OCI-LY1 (cell line): ENCODE measurements at regions not wholly inside any gene's neighbourhood (a gene's known extent, or its start where the extent isn't known, plus 50 kb on each side); places are given as distances from the start of the nearest gene placed in this dataset.
"Not testable (repeated sequence)": the region's sequence is repeated elsewhere in the genome, so short reads cannot be mapped to it uniquely, and the experiment has no call there.

Experiments used
- H2AFZ ChIP-seq: fragments of 200-600 bp; sonication (generic), shearing (Covaris generic); 2 replicates; pipeline ENCODE4 v1.6.0; 2014; ENCODE audit warnings: antibody characterized with exemption, mild to moderate bottlenecking, low read length
- H3F3A ChIP-seq: fragments of 200-600 bp; sonication (generic), shearing (Covaris generic); 2 replicates; pipeline ENCODE4 v1.6.0; 2014; ENCODE audit warnings: mild to moderate bottlenecking, antibody characterized with exemption, low read length, moderate library complexity; ENCODE audit not compliant: insufficient read depth
- H3K27ac ChIP-seq: fragments of 200-600 bp; sonication (generic); 2 replicates; pipeline ENCODE4 v1.5.1; 2014; ENCODE audit warnings: low read length, mixed run types, mild to moderate bottlenecking, low read depth; ENCODE audit not compliant: poor library complexity, severe bottlenecking
- H3K27me3 ChIP-seq: fragments of 200-600 bp; sonication (generic); 2 replicates; pipeline ENCODE4 v1.6.0; 2014; ENCODE audit warnings: antibody characterized with exemption, mild to moderate bottlenecking, low read length, moderate library complexity; ENCODE audit not compliant: insufficient read depth
- H3K36me3 ChIP-seq: fragments of 200-600 bp; sonication (generic); 2 replicates; pipeline ENCODE4 v1.6.1; 2014; ENCODE audit warnings: mild to moderate bottlenecking, antibody characterized with exemption, low read length, moderate library complexity, mixed read lengths; ENCODE audit not compliant: insufficient read depth
- H3K4me1 ChIP-seq: fragments of 200-600 bp; sonication (generic); 2 replicates; pipeline ENCODE4 v1.5.1; 2014; ENCODE audit warnings: mild to moderate bottlenecking, low read length, moderate library complexity; ENCODE audit not compliant: insufficient read depth, severe bottlenecking
- H3K4me2 ChIP-seq: fragments of 200-600 bp; sonication (generic), shearing (Covaris generic); 2 replicates; pipeline ENCODE4 v1.6.1; 2014; ENCODE audit warnings: low read length
- H3K4me3 ChIP-seq: fragments of 200-600 bp; sonication (generic); 2 replicates; pipeline ENCODE4 v1.5.1; 2014; ENCODE audit warnings: low read length, low read depth, mild to moderate bottlenecking, mixed read lengths; ENCODE audit not compliant: poor library complexity, severe bottlenecking
- H3K79me2 ChIP-seq: fragments of 200-600 bp; shearing (Covaris generic); 2 replicates; pipeline ENCODE4 v1.6.1; 2016; ENCODE audit warnings: mixed run types, low read length, mixed read lengths; ENCODE audit not compliant: insufficient read depth
- H3K9ac ChIP-seq: fragments of 200-600 bp; sonication (generic), shearing (Covaris generic); 2 replicates; pipeline ENCODE4 v1.6.1; 2014; ENCODE audit warnings: mild to moderate bottlenecking, low read length, mixed read lengths
- H3K9me2 ChIP-seq: fragments of 200-600 bp; sonication (generic), shearing (Covaris generic); 2 replicates; pipeline ENCODE4 v1.6.1; 2014; ENCODE audit warnings: low read depth, mild to moderate bottlenecking, low read length, mixed read lengths
- H3K9me3 ChIP-seq: fragments of 200-600 bp; shearing (Covaris generic); 2 replicates; pipeline ENCODE4 v1.6.1; 2014; ENCODE audit warnings: low read length, mixed read lengths
- H4K20me1 ChIP-seq: fragments of 200-600 bp; sonication (generic), shearing (Covaris generic); 2 replicates; pipeline ENCODE4 v1.6.0; 2016; ENCODE audit warnings: mild to moderate bottlenecking, low read length; ENCODE audit not compliant: insufficient read depth
- CTCF ChIP-seq: fragments of 200-600 bp; sonication (generic), shearing (Covaris generic); IDR thresholded peaks from 2 replicates; pipeline ENCODE4 v1.5.1; 2017; ENCODE audit warnings: mild to moderate bottlenecking, antibody characterized with exemption, low read length, moderate library complexity, mixed read lengths
- EZH2 ChIP-seq: fragments of 200-600 bp; sonication (generic), shearing (Covaris generic); IDR thresholded peaks from 2 replicates; pipeline ENCODE4 v1.8.0; 2017; ENCODE audit warnings: borderline replicate concordance, mixed run types, mild to moderate bottlenecking, antibody characterized with exemption, low read length, moderate library complexity, mixed read lengths

GRCh38 chr7:55261386-55261770 lies 103.8 kb upstream of the LANCL2 start:
- Histone ChIP-seq H3K9ac (no peak overlapping the region), H3K27ac (no peak overlapping the region), H3K79me2 (no peaks in the 10 kb centered on the region), H3K9me2 (no peaks in the 10 kb centered on the region), H2AFZ (no peak overlapping the region), H3K27me3 (no peaks in the 10 kb centered on the region), H4K20me1 (no peaks in the 10 kb centered on the region), H3F3A (no peaks in the 10 kb centered on the region), H3K4me2 (no peak overlapping the region), H3K36me3 (no peaks in the 10 kb centered on the region), H3K9me3 (no peaks in the 10 kb centered on the region), H3K4me1 (no peaks in the 10 kb centered on the region), H3K4me3 (no peak overlapping the region)
- no peak for TF ChIP-seq CTCF
- TF ChIP-seq EZH2: no peak

GRCh38 chr7:55265328-55265727 lies 99.8 kb upstream of the LANCL2 start:
- H3K9me2 ChIP-seq, H2AFZ ChIP-seq, H3K9me3 ChIP-seq, H3F3A ChIP-seq, H3K27ac ChIP-seq, H3K36me3 ChIP-seq, H3K79me2 ChIP-seq, H3K27me3 ChIP-seq, H4K20me1 ChIP-seq, H3K4me1 ChIP-seq, H3K9ac ChIP-seq, H3K4me2 ChIP-seq, H3K4me3 ChIP-seq: not testable (repeated sequence)

GRCh38 chr7:55265836-55266642 lies 99.1 kb upstream of the LANCL2 start:
- Histone ChIP-seq H3K4me1 (no peaks in the 10 kb centered on the region), H3K79me2 (no peaks in the 10 kb centered on the region), H3K9me2 (no peaks in the 10 kb centered on the region), H3K4me3 (no peak overlapping the region), H3K4me2 (no peak overlapping the region), H3K27ac (no peak overlapping the region), H3K9ac (no peak overlapping the region), H3K9me3 (no peaks in the 10 kb centered on the region), H4K20me1 (no peaks in the 10 kb centered on the region), H3K36me3 (no peaks in the 10 kb centered on the region), H3F3A (no peaks in the 10 kb centered on the region), H3K27me3 (no peaks in the 10 kb centered on the region), H2AFZ (no peak overlapping the region)
- no peak for TF ChIP-seq EZH2
- no peak for TF ChIP-seq CTCF

- TF ChIP-seq CTCF (peak; percentile 48), EZH2 (no peak)
- H3K36me3 ChIP-seq: no peaks in the 10 kb centered on the region
- H3K79me2 ChIP-seq: no peaks in the 10 kb centered on the region
- no peaks in the 10 kb centered on the region for H3K9me2 ChIP-seq
- no peaks in the 10 kb centered on the region for H3K9me3 ChIP-seq
- no peak overlapping the region for H3K4me3 ChIP-seq
- H2AFZ ChIP-seq: no peak overlapping the region
- H3F3A ChIP-seq: no peaks in the 10 kb centered on the region
- H3K4me2 ChIP-seq: no peak overlapping the region
- H3K4me1 ChIP-seq: no peaks in the 10 kb centered on the region
- no peak overlapping the region for H3K9ac ChIP-seq
- no peak overlapping the region for H3K27ac ChIP-seq
- H4K20me1 ChIP-seq: no peaks in the 10 kb centered on the region
- no peaks in the 10 kb centered on the region for H3K27me3 ChIP-seq
These were observed 94.0 kb upstream of the LANCL2 start for GRCh38 chr7:55271069-55271626.
